HepG2 (cell line): ENCODE measurements at regions not wholly inside any gene's neighbourhood (a gene's known extent, or its start where the extent isn't known, plus 50 kb on each side); places are given as distances from the start of the nearest gene placed in this dataset.

Source experiments
- EED ChIP-seq: sonication (generic); formaldehyde crosslinking; IDR thresholded peaks from 2 replicates; pipeline ENCODE4 v1.5.0; 2020; ENCODE audit warnings: mild to moderate bottlenecking, missing genetic modification reagents
- FOXA1 ChIP-seq, 2 experiments: fragments of 450-650 bp in 1 of 2; sonication (generic) in 1 of 2; formaldehyde crosslinking in 1 of 2; IDR thresholded peaks; 2 replicates each; pipeline versions ENCODE4 v1.4.0 to v1.6.1; 2016 to 2020; ENCODE audit warnings: missing genetic modification reagents in 1 of 2
- FOXP1 ChIP-seq, 2 experiments: fragments of 450-650 bp in 1 of 2; IDR thresholded peaks; 2 replicates each; pipeline ENCODE4 v1.6.1; 2017 to 2018; ENCODE audit warnings: antibody characterized with exemption in 1 of 2
- GATAD2A ChIP-seq: IDR thresholded peaks from 2 replicates; pipeline ENCODE4 v1.6.1; 2016
- HMG20A ChIP-seq: IDR thresholded peaks from 2 replicates; pipeline ENCODE4 v1.6.1; 2016; ENCODE audit warnings: borderline replicate concordance
- IRF2 ChIP-seq: IDR thresholded peaks from 2 replicates; pipeline ENCODE4 v1.6.1; 2018; ENCODE audit warnings: missing genetic modification reagents, missing compliant biosample characterization
- KAT8 ChIP-seq: IDR thresholded peaks from 2 replicates; pipeline ENCODE4 v1.6.1; 2016; ENCODE audit warnings: missing genetic modification reagents, missing compliant biosample characterization
- MIXL1 ChIP-seq: IDR thresholded peaks from 2 replicates; pipeline ENCODE4 v1.6.1; 2016
- NRL ChIP-seq: sonication (generic); formaldehyde crosslinking; IDR thresholded peaks from 2 replicates; pipeline ENCODE4 v1.5.0; 2020; ENCODE audit warnings: missing genetic modification reagents, mild to moderate bottlenecking, moderate library complexity, borderline replicate concordance
- PAXIP1 ChIP-seq: sonication (generic); formaldehyde crosslinking; conservative IDR thresholded peaks from 2 replicates; pipeline ENCODE4 v1.4.0; 2020; ENCODE audit warnings: mild to moderate bottlenecking, missing genetic modification reagents, moderate library complexity
- PPARG ChIP-seq: conservative IDR thresholded peaks from 2 replicates; pipeline ENCODE4 v1.6.1; 2016; ENCODE audit warnings: missing biosample characterization, missing genetic modification reagents
- REST ChIP-seq, 2 experiments: IDR thresholded peaks; 2 replicates each; pipeline ENCODE4 v1.6.1; 2011 to 2012; ENCODE audit warnings: low read length in 2 of 2, borderline replicate concordance in 1 of 2, low read depth in 1 of 2, mild to moderate bottlenecking in 1 of 2, moderate library complexity in 1 of 2
- RXRB ChIP-seq: IDR thresholded peaks from 2 replicates; pipeline ENCODE4 v1.6.1; 2016; ENCODE audit warnings: borderline replicate concordance, missing genetic modification reagents, missing compliant biosample characterization
- SMARCC2 ChIP-seq: fragments of 450-650 bp; IDR thresholded peaks from 2 replicates; pipeline ENCODE4 v1.6.1; 2017; ENCODE audit warnings: antibody characterized with exemption, mild to moderate bottlenecking
- SOX5 ChIP-seq: IDR thresholded peaks from 2 replicates; pipeline ENCODE4 v1.6.1; 2016; ENCODE audit warnings: borderline replicate concordance
- TCF7 ChIP-seq: sonication (generic); IDR thresholded peaks from 2 replicates; pipeline ENCODE4 v1.6.1; 2016; ENCODE audit warnings: antibody characterized with exemption, low read depth
- ZNF143 ChIP-seq: sonication (generic); formaldehyde crosslinking; IDR thresholded peaks from 2 replicates; pipeline ENCODE4 v1.4.0; 2020; ENCODE audit warnings: missing genetic modification reagents
- ZNF20 ChIP-seq: sonication (generic); formaldehyde crosslinking; IDR thresholded peaks from 2 replicates; pipeline ENCODE4 v1.4.0; 2020; ENCODE audit warnings: mild to moderate bottlenecking, moderate library complexity, missing genetic modification reagents
- ZNF766 ChIP-seq: sonication (generic); formaldehyde crosslinking; IDR thresholded peaks from 2 replicates; pipeline ENCODE4 v1.5.0; 2020; ENCODE audit warnings: missing genetic modification reagents, borderline replicate concordance
- ZNF879 ChIP-seq: sonication (generic); formaldehyde crosslinking; IDR thresholded peaks from 2 replicates; pipeline ENCODE4 v1.8.1; 2023; ENCODE audit warnings: missing genetic modification reagents

- TF ChIP-seq HMG20A (CRISPR knock-in tag): peak; percentile 77; the same call in 1 of the 2 replicates
- TF ChIP-seq ZNF20 (CRISPR knock-in tag): no peak
- TF ChIP-seq MIXL1: 0 out of 2 replicates have a peak, but pooled peaks have one; percentile 23
- no peak for TF ChIP-seq ZNF143
- peak; percentile 60; the same call in 1 of the 2 replicates for TF ChIP-seq GATAD2A
- TF ChIP-seq EED (CRISPR knock-in tag): no peak
- no peak for TF ChIP-seq SMARCC2
- TF ChIP-seq FOXP1 (IDR thresholded peaks at IDR 0.05): no peak
- peak; percentile 15; the same call in 1 of the 2 replicates for TF ChIP-seq FOXP1 (CRISPR knock-in tag; IDR thresholded peaks at IDR 0.05)
- peak; percentile 47; the same call in 1 of the 2 replicates for TF ChIP-seq IRF2 (CRISPR knock-in tag)
- TF ChIP-seq ZNF879 (CRISPR knock-in tag): no peak
- peak; percentile 74 for TF ChIP-seq TCF7
- TF ChIP-seq RXRB (CRISPR knock-in tag): peak; percentile 34; the same call in 1 of the 2 replicates
- TF ChIP-seq REST (IDR thresholded peaks at IDR 0.05; ENCODE audit: borderline replicate concordance in 1 of 2, low read depth in 1 of 2, low read length in 2 of 2): no peak
- no peak for TF ChIP-seq ZNF766
- peak; percentile 74 for TF ChIP-seq PAXIP1 (CRISPR knock-in tag)
- 0 out of 2 replicates have a peak, but pooled peaks have one; percentile 24 for TF ChIP-seq KAT8 (CRISPR knock-in tag)
- TF ChIP-seq PPARG (CRISPR knock-in tag): peak; percentile 52
- TF ChIP-seq NRL (CRISPR knock-in tag): no peak
- TF ChIP-seq FOXA1 (IDR thresholded peaks at IDR 0.05): no peak
- peak; percentile 74 for TF ChIP-seq FOXA1 (CRISPR knock-in tag; IDR thresholded peaks at IDR 0.05)
- TF ChIP-seq SOX5 (CRISPR knock-in tag): peak; percentile 10; the same call in 1 of the 2 replicates
Measured at GRCh38 chr5:92641031-92641962, 939.7 kb downstream of the NR2F1-AS1 start (continued).
